HEK293 (cell line): ENCODE measurements at regions not wholly inside any gene's neighbourhood (a gene's known extent, or its start where the extent isn't known, plus 50 kb on each side); places are given as distances from the start of the nearest gene placed in this dataset.
"Not testable (repeated sequence)": the region's sequence is repeated elsewhere in the genome, so short reads cannot be mapped to it uniquely, and the experiment has no call there.

Source experiments
- CTCF ChIA-PET: fragments of 350-600 bp; formaldehyde crosslinking; extraction: SDS; loops from one replicate; lab custom pipeline; 2021; ENCODE audit warnings: antibody characterized with exemption; lab: Yijun Ruan, JAX
- POLR2A ChIA-PET: fragments of 300-600 bp; formaldehyde crosslinking; extraction: SDS; loops from one replicate; lab custom pipeline; 2020; ENCODE audit warnings: antibody characterized with exemption, inconsistent platforms; lab: Yijun Ruan, JAX
- H3K27ac ChIP-seq: fragments of 200-500 bp; sonication (Bioruptor generic); 2 replicates; pipeline ENCODE4 v1.5.1; 2014; ENCODE audit warnings: low read depth, low read length, control low read depth, inconsistent platforms; ENCODE audit errors: extremely low read depth
- H3K36me3 ChIP-seq, 2 experiments: fragments of 200-500 bp in 1 of 2; sonication (Bioruptor generic) in 1 of 2; 1 replicate in 1 of 2; 2 replicates in 1 of 2; pipeline ENCODE4 v1.5.1; 2014 to 2017; ENCODE audit warnings: inconsistent platforms in 2 of 2, low read length in 2 of 2; ENCODE audit not compliant: control insufficient read depth in 2 of 2, insufficient read depth in 1 of 2
- H3K4me1 ChIP-seq: fragments of 200-500 bp; sonication (Bioruptor generic); 2 replicates; pipeline ENCODE4 v1.5.1; 2014; ENCODE audit warnings: mild to moderate bottlenecking, low read length, inconsistent platforms; ENCODE audit not compliant: control insufficient read depth, insufficient read depth
- H3K4me3 ChIP-seq: 2 replicates; pipeline ENCODE4 v1.5.1; 2011; ENCODE audit warnings: low read depth, mild to moderate bottlenecking, control low read depth, low read length, moderate library complexity
- H3K9me3 ChIP-seq: fragments of 200-500 bp; sonication (Bioruptor generic); 2 replicates; pipeline ENCODE4 v1.5.1; 2014; ENCODE audit warnings: low read depth, low read length, inconsistent platforms; ENCODE audit not compliant: control insufficient read depth, insufficient read depth
- ATF2 ChIP-seq: fragments of 450-650 bp; formaldehyde crosslinking; IDR thresholded peaks from 2 replicates; pipeline ENCODE4 v1.5.1; 2016; ENCODE audit warnings: missing biosample characterization, missing genetic modification characterization, low read depth
- KLF1 ChIP-seq: fragments of 450-650 bp; formaldehyde crosslinking; IDR thresholded peaks from 2 replicates; pipeline ENCODE4 v1.5.1; 2016; ENCODE audit warnings: missing biosample characterization, missing genetic modification characterization
- KLF10 ChIP-seq: fragments of 450-650 bp; IDR thresholded peaks from 2 replicates; pipeline ENCODE4 v1.5.1; 2018; ENCODE audit warnings: missing biosample characterization, mild to moderate bottlenecking, missing genetic modification characterization
- SALL2 ChIP-seq: fragments of 450-650 bp; formaldehyde crosslinking; IDR thresholded peaks from 2 replicates; pipeline ENCODE4 v1.5.0; 2017; ENCODE audit warnings: missing biosample characterization, mild to moderate bottlenecking, missing genetic modification characterization, borderline replicate concordance
- ZEB2 ChIP-seq: fragments of 450-650 bp; formaldehyde crosslinking; IDR thresholded peaks from 2 replicates; pipeline ENCODE4 v1.5.1; 2016; ENCODE audit warnings: missing biosample characterization, missing genetic modification characterization
- ZFP41 ChIP-seq: fragments of 450-650 bp; formaldehyde crosslinking; IDR thresholded peaks from 2 replicates; pipeline ENCODE4 v1.5.1; 2016; ENCODE audit warnings: missing biosample characterization, missing genetic modification characterization, borderline replicate concordance
- ZNF169 ChIP-seq: fragments of 450-650 bp; formaldehyde crosslinking; IDR thresholded peaks from 2 replicates; pipeline ENCODE4 v1.5.1; 2016; ENCODE audit warnings: missing biosample characterization, missing genetic modification characterization
- ZNF426 ChIP-seq: fragments of 450-650 bp; formaldehyde crosslinking; IDR thresholded peaks from 2 replicates; pipeline ENCODE4 v1.5.1; 2017; ENCODE audit warnings: missing biosample characterization, missing genetic modification characterization, mild to moderate bottlenecking, inconsistent platforms, moderate library complexity
- ZNF510 ChIP-seq: fragments of 450-650 bp; formaldehyde crosslinking; IDR thresholded peaks from 2 replicates; pipeline ENCODE4 v1.5.1; 2018; ENCODE audit warnings: mild to moderate bottlenecking, missing genetic modification characterization, missing biosample characterization; ENCODE audit not compliant: insufficient replicate concordance
- ZNF600 ChIP-seq: fragments of 450-650 bp; formaldehyde crosslinking; IDR thresholded peaks from 2 replicates; pipeline ENCODE4 v1.5.1; 2016; ENCODE audit warnings: missing biosample characterization, missing genetic modification characterization
- ZNF610 ChIP-seq: fragments of 450-650 bp; formaldehyde crosslinking; IDR thresholded peaks from 2 replicates; pipeline ENCODE4 v1.5.1; 2016; ENCODE audit warnings: missing biosample characterization, missing genetic modification characterization, borderline replicate concordance
- ZNF629 ChIP-seq: fragments of 450-650 bp; formaldehyde crosslinking; IDR thresholded peaks from 2 replicates; pipeline ENCODE4 v1.5.1; 2017; ENCODE audit warnings: missing biosample characterization, missing genetic modification characterization
- ZNF776 ChIP-seq: fragments of 450-650 bp; formaldehyde crosslinking; IDR thresholded peaks from 2 replicates; pipeline ENCODE4 v1.5.0; 2017; ENCODE audit warnings: missing biosample characterization, missing genetic modification characterization, borderline replicate concordance
- ZNF830 ChIP-seq: fragments of 450-650 bp; IDR thresholded peaks from 2 replicates; pipeline ENCODE4 v1.5.0; 2018; ENCODE audit warnings: missing biosample characterization, missing genetic modification characterization, low read depth, mild to moderate bottlenecking, moderate library complexity
- TF ChIP-seq, protein P1 (sequence below): fragments of 450-650 bp; formaldehyde crosslinking; IDR thresholded peaks from 2 replicates; pipeline ENCODE4 v1.5.1; 2017; ENCODE audit warnings: missing biosample characterization, missing genetic modification characterization

DNA sequence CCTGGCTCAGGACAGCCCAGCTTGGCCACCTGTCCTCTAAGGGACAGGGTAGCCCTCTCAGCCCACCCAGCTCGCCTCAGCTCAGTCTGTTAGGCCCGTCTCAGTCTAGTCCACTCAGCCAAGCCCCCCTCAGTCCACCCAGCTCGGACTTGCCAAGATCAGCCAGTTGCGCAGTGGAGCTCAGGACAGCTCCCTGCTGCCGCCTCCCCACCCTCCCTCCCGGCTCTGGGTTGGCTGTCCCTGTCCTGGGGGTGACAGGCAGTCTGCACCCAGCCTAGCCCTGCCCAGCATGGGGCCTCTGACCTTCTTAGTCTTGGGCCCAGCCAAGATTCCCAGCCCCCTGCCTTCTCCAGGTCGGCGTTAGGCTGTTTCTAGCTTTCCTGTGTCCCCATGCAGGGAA lies 196.9 kb downstream of the TMEM121 start:
- POLR2A ChIA-PET, H3K4me1 ChIP-seq, H3K27ac ChIP-seq, CTCF ChIA-PET, H3K4me3 ChIP-seq, H3K9me3 ChIP-seq, H3K36me3 ChIP-seq: not testable (repeated sequence)

DNA sequence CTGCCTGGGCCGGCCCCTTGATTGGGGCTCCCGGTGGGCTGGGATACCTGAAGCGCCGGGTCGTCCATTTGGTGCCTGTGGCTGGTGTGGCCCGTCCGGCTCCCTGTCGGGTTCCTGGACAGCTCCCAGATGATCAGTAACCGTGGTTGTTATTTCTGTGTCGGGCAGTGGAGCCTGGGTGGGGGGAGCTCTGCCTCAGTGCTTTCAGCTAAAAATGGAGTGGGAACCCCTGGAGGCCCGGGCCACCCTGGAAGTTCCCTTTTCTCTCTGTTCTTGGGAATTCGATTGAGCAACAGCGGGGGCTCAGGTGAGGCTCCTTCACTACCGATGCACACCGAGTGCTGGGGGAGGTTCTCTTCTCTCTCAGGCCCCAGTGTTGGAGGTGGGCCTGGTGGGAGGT lies 197.4 kb downstream of the TMEM121 start:
- POLR2A ChIA-PET, H3K4me1 ChIP-seq, H3K4me3 ChIP-seq, H3K27ac ChIP-seq, H3K9me3 ChIP-seq, H3K36me3 ChIP-seq, CTCF ChIA-PET: not testable (repeated sequence)

- H3K27ac ChIP-seq, H3K9me3 ChIP-seq, H3K4me1 ChIP-seq, H3K4me3 ChIP-seq, POLR2A ChIA-PET, CTCF ChIA-PET, H3K36me3 ChIP-seq: not testable (repeated sequence)
Measured at GRCh38 chr14:105729825-105730368, 203.5 kb downstream of the TMEM121 start.

DNA sequence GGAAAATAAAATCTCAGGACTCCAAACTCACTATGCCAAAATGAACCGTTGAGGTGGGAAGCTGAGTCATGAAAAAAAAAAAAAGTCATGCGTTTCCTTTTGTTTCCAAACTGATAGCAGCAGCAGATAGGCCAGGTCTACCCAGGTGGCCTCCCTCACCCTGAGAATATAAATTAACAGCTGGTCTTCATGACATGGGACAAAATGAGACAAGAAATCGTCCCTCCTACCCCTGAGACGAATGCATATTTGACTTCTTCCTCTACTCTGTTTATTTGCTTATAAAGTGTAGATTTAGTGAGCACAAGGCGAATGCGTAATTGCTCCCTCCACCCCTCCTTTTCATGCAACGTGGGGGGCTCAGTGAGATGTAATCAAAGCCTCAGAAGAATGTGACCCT lies 204.3 kb downstream of the TMEM121 start:
- H3K9me3 ChIP-seq, H3K36me3 ChIP-seq, H3K4me1 ChIP-seq, CTCF ChIA-PET, POLR2A ChIA-PET, H3K27ac ChIP-seq, H3K4me3 ChIP-seq: not testable (repeated sequence)

DNA sequence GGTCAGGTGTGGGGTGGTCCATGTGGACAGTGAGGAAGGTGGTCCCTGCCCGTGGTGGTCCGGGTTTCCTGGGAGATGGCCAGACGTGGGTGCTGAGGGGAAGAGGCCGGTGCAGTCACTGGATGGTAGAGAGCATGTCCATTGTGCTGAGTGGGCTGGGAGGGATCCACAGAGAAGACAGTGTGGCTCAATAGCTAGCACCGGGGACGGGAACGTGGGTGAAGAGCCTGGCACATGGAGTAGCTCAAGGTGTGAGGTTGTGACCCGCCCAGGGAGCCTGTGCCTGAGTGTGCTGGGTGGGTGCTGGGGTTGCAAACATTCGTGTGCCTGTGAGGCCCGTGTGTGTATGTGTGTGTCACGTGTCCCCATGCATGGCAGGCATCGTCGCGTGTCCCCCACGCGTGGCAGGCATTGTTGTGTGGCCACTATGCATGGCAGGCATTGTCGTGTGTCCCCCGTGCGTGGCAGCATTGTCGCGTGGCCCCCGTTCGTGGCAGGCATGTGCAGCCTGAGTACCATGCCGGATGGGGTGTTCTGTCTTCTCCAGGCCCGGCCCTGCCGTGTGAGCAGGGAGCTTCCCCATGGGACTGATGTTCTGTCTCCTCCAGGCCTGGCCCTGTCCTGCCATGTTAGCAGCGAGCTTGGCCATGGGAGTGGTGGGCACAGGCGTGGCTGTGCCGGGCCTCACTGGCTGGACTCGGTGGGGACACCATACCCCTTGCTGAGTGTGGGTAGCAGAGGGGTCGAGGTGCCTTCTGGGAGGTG lies 205.0 kb downstream of the TMEM121 start:
- H3K36me3 ChIP-seq, H3K4me1 ChIP-seq, H3K4me3 ChIP-seq, H3K9me3 ChIP-seq, POLR2A ChIA-PET, CTCF ChIA-PET, H3K27ac ChIP-seq: not testable (repeated sequence)

DNA sequence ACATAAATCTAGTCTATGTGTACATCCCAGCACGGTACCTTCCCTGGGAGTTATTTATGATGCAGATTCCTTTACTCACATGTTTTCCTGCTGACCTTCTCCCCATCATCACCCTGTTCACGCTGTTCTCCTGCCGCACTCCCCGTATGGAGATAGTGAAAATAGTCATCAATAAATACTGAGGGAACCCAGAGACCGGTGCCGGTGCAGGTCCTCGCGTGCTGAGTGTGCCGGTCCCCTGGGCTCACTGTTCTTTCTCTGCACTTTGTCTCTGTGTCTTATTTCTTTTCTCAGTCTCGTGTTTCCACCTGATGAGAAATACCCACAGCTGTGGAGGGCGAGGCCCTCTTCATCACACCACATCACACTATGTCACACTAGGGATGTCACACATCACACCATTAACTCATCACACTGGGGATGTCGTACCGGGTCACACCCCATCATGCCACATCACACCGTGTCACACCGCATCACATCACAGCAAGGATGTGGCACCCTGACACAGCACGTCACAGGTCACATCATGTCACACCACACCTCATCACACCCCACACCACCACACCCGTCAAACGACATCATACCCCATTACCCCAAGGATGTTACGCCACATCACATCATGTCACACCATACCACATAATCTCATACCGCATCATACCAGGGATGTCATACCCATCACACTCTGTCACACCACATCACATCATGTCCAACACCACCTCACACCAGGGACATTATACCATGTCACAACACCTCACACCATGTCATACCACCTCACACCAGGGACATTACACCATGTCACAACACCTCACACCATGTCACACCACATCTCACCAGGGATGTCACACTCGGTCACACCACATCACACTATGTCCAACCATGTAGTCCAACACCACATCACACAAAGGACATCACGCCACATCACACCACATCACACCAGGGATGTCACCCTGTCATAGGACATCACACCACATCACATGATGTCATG lies 207.0 kb downstream of the TMEM121 start:
- Histone ChIP-seq H3K36me3 (no peaks in the 10 kb centered on the region), H3K4me1 (no peaks in the 10 kb centered on the region), H3K27ac (no peak overlapping the region), H3K4me3 (no peak overlapping the region), H3K9me3 (no peaks in the 10 kb centered on the region)
- ChIA-PET CTCF (no interaction called here), POLR2A (no interaction called here)
- TF ChIP-seq ZNF426 (tag by site-specific recombination) (no peak), KLF10 (no peak), ZNF776 (tag by site-specific recombination) (peak; percentile 53; the same call in 1 of the 2 replicates), ZNF510 (tag by site-specific recombination) (no peak), SALL2 (tag by site-specific recombination) (peak; percentile 62; the same call in 1 of the 2 replicates), ZNF610 (tag by site-specific recombination) (no peak), ZFP41 (tag by site-specific recombination) (no peak), ZNF830 (tag by site-specific recombination) (no peak), ZNF629 (0 out of 2 replicates have a peak, but pooled peaks have one; percentile 39), ZNF600 (peak; percentile 70), KLF1 (tag by site-specific recombination) (peak; percentile 50; the same call in 1 of the 2 replicates), ATF2 (tag by site-specific recombination) (peak; percentile 69; the same call in 1 of the 2 replicates), ZEB2 (tag by site-specific recombination) (no peak), ZNF169 (0 out of 2 replicates have a peak, but pooled peaks have one; percentile 64)
- TF ChIP-seq, protein P1, sequence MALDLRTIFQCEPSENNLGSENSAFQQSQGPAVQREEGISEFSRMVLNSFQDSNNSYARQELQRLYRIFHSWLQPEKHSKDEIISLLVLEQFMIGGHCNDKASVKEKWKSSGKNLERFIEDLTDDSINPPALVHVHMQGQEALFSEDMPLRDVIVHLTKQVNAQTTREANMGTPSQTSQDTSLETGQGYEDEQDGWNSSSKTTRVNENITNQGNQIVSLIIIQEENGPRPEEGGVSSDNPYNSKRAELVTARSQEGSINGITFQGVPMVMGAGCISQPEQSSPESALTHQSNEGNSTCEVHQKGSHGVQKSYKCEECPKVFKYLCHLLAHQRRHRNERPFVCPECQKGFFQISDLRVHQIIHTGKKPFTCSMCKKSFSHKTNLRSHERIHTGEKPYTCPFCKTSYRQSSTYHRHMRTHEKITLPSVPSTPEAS (tag by site-specific recombination): no peak
